ENCODE measurements at regions not wholly inside any gene's neighbourhood (a gene's known extent, or its start where the extent isn't known, plus 50 kb on each side); places are given as distances from the start of the nearest gene placed in this dataset.

GRCh38 chr2:38463752-38464151 lies 86.7 kb upstream of the ATL2 start:
- no peak overlapping the region for H3K9ac ChIP-seq (ENCODE audit: control insufficient read depth, insufficient read depth, low read length)
- no peak overlapping the region for H3K4me3 ChIP-seq
- ChIA-PET CTCF (interaction anchor here (0.7 to 8.4 kb wide), 2 partner anchors 141 to 147 kb away, joined by 3 to 117 read pairs; no protein-coding TSS in a partner anchor), POLR2A (no interaction called here), RAD21 (ENCODE audit: unreplicated experiment) (no interaction called here), SMC1A (ENCODE audit: uncharacterized antibody, unreplicated experiment) (interaction anchor here (1.1 to 1.5 kb wide), 2 partner anchors 31 to 88 kb away, joined by 3 to 4 read pairs; no protein-coding TSS in a partner anchor)
- no peaks in the 10 kb centered on the region for H3K79me2 ChIP-seq (ENCODE audit: control insufficient read depth, insufficient read depth, low read length)
- no TSS peak for BruUV-seq (replicated peaks)
- WGBS (ENCODE audit: insufficient coverage, insufficient replicate concordance, low lambda C conversion rate, missing lambda C conversion rate), result 63% methylated on average over 4 of the region's 4 CpGs
- DNase-seq (ENCODE audit: low read depth, low spot score), result no peak
- TF ChIP-seq MYB (IDR thresholded peaks at IDR 0.05; ENCODE audit: borderline replicate concordance, low read depth, low read length), result no peak
- no peak for TF ChIP-seq NR2F1 (conservative IDR thresholded peaks at IDR 0.05)
- H3K4me2 ChIP-seq (ENCODE audit: control insufficient read depth, insufficient read depth), result no peak overlapping the region
- FAIRE-seq, result no peak
- H3K4me1 ChIP-seq (ENCODE audit: control insufficient read depth, insufficient read depth, low read length), result no peaks in the 10 kb centered on the region
- no peak for ATAC-seq
- no peaks in the 10 kb centered on the region for H3K27me3 ChIP-seq (replicated peaks in 1 of 2; ENCODE audit: control insufficient read depth in 2 of 2, insufficient read depth in 2 of 2, low read length in 1 of 2)
- no peaks in the 10 kb centered on the region for H3K9me3 ChIP-seq (replicated peaks; ENCODE audit: control insufficient read depth, insufficient read depth, low read length)
- H3K36me3 ChIP-seq (ENCODE audit: control insufficient read depth in 2 of 2, insufficient read depth in 2 of 2, low read length in 1 of 2), result no peaks in the 10 kb centered on the region
- intact Hi-C loops (cut with micrococcal nuclease; ENCODE audit: unreplicated experiment), result loop anchor here (2.0 kb wide), 1 partner anchor 147 kb away; no protein-coding TSS in a partner anchor
- H3K27ac ChIP-seq (ENCODE audit: control insufficient read depth, insufficient read depth), result no peak overlapping the region
- in situ Hi-C loops (cut with MboI), result no loop called here
- no peaks in the 10 kb centered on the region for H4K20me1 ChIP-seq (ENCODE audit: control insufficient read depth, insufficient read depth)
- H2AFZ ChIP-seq (ENCODE audit: control insufficient read depth, low read depth, low read length), result no peak overlapping the region

- no peak for FAIRE-seq
- Histone ChIP-seq H3K9me3 (replicated peaks; ENCODE audit: control insufficient read depth, insufficient read depth, low read length) (no peaks in the 10 kb centered on the region), H4K20me1 (ENCODE audit: control insufficient read depth, insufficient read depth) (no peaks in the 10 kb centered on the region), H3K4me1 (ENCODE audit: control insufficient read depth, insufficient read depth, low read length) (no peaks in the 10 kb centered on the region), H3K9ac (ENCODE audit: control insufficient read depth, insufficient read depth, low read length) (no peak overlapping the region), H2AFZ (ENCODE audit: control insufficient read depth, low read depth, low read length) (no peak overlapping the region; the same call in 1 of the 2 replicates), H3K27ac (ENCODE audit: control insufficient read depth, insufficient read depth) (no peak overlapping the region), H3K36me3 (ENCODE audit: control insufficient read depth in 2 of 2, insufficient read depth in 2 of 2, low read length in 1 of 2) (no peaks in the 10 kb centered on the region), H3K79me2 (ENCODE audit: control insufficient read depth, insufficient read depth, low read length) (no peaks in the 10 kb centered on the region), H3K4me2 (ENCODE audit: control insufficient read depth, insufficient read depth) (no peak overlapping the region), H3K27me3 (replicated peaks in 1 of 2; ENCODE audit: control insufficient read depth in 2 of 2, insufficient read depth in 2 of 2, low read length in 1 of 2) (no peaks in the 10 kb centered on the region), H3K4me3 (no peak overlapping the region)
- ATAC-seq, result no peak
- ChIA-PET RAD21 (ENCODE audit: unreplicated experiment) (no interaction called here), CTCF (interaction anchor here (0.6 to 8.4 kb wide), 5 partner anchors 14 to 452 kb away, joined by 3 to 117 read pairs (median 4); no protein-coding TSS in a partner anchor), POLR2A (interaction anchor here (0.6 to 0.8 kb wide), 2 partner anchors 12 to 86 kb away, joined by 5 to 7 read pairs; no protein-coding TSS in a partner anchor), SMC1A (ENCODE audit: uncharacterized antibody, unreplicated experiment) (interaction anchor here (0.6 to 1.5 kb wide), 5 partner anchors 14 to 1429 kb away, joined by 3 to 4 read pairs (median 3); no protein-coding TSS in a partner anchor)
- WGBS (ENCODE audit: insufficient coverage, insufficient replicate concordance, low lambda C conversion rate, missing lambda C conversion rate), result 76% methylated on average over 7 of the region's 7 CpGs
- no TSS peak for BruUV-seq (replicated peaks)
- in situ Hi-C loops (cut with MboI) (no loop called here), intact Hi-C loops (cut with micrococcal nuclease; ENCODE audit: unreplicated experiment) (no loop called here)
- TF ChIP-seq ZNF384 (IDR thresholded peaks at IDR 0.05; ENCODE audit: borderline replicate concordance, low read depth, low read length) (no peak), IKZF1 (conservative IDR thresholded peaks at IDR 0.05) (peak; percentile 31; the same call in 1 of the 2 replicates), RUNX3 (IDR thresholded peaks at IDR 0.05; ENCODE audit: low read length) (peak; percentile 33)
- no peak for DNase-seq (ENCODE audit: low read depth, low spot score)
Measured at GRCh38 chr2:38462121-38462661, 85.1 kb upstream of the ATL2 start.
